Gastroesophageal sphincter (tissue), 3 donors: ENCODE measurements at regions not wholly inside any gene's neighbourhood (a gene's known extent, or its start where the extent isn't known, plus 50 kb on each side); places are given as distances from the start of the nearest gene placed in this dataset.

Experiments used
- EP300 ChIP-seq: sonication (generic); formaldehyde crosslinking; IDR thresholded peaks from one replicate; pipeline ENCODE4 v1.6.1; 2017; ENCODE audit warnings: antibody characterized with exemption, mild to moderate bottlenecking
- POLR2A ChIP-seq, 2 donors: fragments of 450-650 bp; IDR thresholded peaks; one replicate each; pipeline ENCODE4 v1.6.1; 2017; ENCODE audit warnings: antibody characterized with exemption in 2 of 2, mild to moderate bottlenecking in 2 of 2, moderate library complexity in 1 of 2
- POLR2AphosphoS5 ChIP-seq: sonication (generic); formaldehyde crosslinking; IDR thresholded peaks from one replicate; pipeline ENCODE4 v1.6.1; 2017; ENCODE audit warnings: antibody characterized with exemption
- TF ChIP-seq, protein P1 (sequence below), 4 experiments: fragments of 200-600 bp in 2 of 4; fragments of 450-650 bp in 2 of 4; sonication (generic) in 1 of 4; IDR thresholded peaks; one replicate each; pipeline ENCODE4 v1.5.1; 2017 to 2019; ENCODE audit warnings: antibody characterized with exemption in 4 of 4, mild to moderate bottlenecking in 2 of 4, moderate library complexity in 2 of 4

DNA sequence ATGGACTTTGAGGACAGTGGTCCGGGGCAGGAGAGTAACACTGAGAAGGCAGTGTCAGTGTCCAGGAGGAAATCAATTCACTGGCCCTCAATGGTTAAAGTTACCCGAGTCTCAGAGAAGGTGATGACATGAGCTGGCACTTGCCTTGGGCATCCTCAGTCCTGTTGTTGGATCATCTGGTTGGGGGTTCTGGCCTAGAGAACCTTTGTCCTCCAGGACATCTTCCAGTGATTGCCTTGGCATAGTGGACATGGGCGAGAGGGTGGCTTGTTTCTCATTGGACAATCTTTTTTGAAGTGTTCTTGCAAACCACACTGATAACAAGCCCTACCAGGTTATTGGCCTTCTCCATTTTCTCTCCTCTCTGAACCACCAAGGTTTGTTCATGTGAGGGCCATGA is 83.4 kb upstream of the TERB2 start:
- TF ChIP-seq, protein P1, sequence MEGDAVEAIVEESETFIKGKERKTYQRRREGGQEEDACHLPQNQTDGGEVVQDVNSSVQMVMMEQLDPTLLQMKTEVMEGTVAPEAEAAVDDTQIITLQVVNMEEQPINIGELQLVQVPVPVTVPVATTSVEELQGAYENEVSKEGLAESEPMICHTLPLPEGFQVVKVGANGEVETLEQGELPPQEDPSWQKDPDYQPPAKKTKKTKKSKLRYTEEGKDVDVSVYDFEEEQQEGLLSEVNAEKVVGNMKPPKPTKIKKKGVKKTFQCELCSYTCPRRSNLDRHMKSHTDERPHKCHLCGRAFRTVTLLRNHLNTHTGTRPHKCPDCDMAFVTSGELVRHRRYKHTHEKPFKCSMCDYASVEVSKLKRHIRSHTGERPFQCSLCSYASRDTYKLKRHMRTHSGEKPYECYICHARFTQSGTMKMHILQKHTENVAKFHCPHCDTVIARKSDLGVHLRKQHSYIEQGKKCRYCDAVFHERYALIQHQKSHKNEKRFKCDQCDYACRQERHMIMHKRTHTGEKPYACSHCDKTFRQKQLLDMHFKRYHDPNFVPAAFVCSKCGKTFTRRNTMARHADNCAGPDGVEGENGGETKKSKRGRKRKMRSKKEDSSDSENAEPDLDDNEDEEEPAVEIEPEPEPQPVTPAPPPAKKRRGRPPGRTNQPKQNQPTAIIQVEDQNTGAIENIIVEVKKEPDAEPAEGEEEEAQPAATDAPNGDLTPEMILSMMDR (IDR thresholded peaks at IDR 0.05): no peak
- no peak for TF ChIP-seq POLR2AphosphoS5
- no peak for TF ChIP-seq POLR2A (IDR thresholded peaks at IDR 0.05)
- no peak for TF ChIP-seq EP300
